NCI-H2171 treated with DMSO at 0.1 percent for 48 hours (cell line): ENCODE measurements at regions not wholly inside any gene's neighbourhood (a gene's known extent, or its start where the extent isn't known, plus 50 kb on each side); places are given as distances from the start of the nearest gene placed in this dataset.
A peak's percentile ranks its signal among the peaks of the same experiment; 100 is the strongest.
"Not testable (repeated sequence)": the region's sequence is repeated elsewhere in the genome, so short reads cannot be mapped to it uniquely, and the experiment has no call there.

ENCODE experiments used
- DNase-seq: peaks from one replicate; lab custom pipeline; 2025; lab: John Stamatoyannopoulos, UW

DNA sequence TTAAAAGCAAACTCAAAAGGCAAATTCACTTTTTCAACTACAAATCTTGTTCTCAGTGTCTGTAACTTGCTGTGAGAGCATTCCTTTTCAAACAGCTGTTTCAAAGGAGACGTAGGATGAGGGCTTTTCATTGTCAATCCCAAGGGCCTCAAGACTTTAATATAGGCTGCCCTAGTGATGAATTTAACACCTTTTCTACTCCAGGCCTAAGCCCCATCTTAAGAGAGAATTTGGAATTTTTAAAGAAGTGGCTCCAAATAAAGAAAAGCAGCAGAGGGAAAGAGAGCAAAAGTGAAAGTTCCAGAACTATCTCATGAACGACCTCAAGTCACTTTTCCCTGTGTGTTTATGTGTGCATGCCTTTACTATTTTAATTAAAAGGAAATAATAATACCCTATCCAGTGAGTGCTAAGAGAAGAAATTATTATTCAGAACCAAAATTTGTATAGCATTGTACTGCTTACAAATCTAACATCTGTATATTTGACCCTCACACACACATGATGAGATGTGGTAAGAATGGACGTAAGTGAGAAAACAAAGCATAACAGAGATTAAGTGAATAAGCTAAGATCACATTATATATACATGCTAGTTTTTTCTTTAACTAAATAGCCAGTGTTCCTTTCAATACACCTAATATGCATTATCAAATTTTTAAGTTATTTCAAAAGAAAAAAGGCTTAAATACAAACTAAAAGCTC, 196.4 kb downstream of the VGLL3 start:
- DNase-seq: no peak

- DNase-seq: no peak
Measured at GRCh38 chr3:86793786-86794185, 197.2 kb downstream of the VGLL3 start.

DNA sequence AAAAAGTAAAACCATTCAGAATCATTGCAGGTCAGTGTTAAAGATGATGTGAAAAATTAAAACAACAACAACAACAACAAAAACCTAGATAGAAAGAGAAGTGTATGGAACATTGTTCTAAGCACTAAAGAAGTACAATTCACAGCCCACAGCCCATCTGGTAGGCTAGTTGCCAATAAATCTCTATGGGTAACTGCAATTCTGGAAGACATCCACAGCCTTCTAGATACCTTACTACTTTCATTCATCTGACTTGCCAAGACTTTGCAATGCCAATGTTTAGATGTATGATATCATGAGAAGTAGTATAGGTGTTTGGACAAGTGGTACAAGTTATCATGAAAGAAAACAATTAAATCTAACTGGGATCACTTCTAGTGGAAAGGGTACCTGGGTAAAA, 198.6 kb downstream of the VGLL3 start:
- DNase-seq: peak; percentile 2

DNA sequence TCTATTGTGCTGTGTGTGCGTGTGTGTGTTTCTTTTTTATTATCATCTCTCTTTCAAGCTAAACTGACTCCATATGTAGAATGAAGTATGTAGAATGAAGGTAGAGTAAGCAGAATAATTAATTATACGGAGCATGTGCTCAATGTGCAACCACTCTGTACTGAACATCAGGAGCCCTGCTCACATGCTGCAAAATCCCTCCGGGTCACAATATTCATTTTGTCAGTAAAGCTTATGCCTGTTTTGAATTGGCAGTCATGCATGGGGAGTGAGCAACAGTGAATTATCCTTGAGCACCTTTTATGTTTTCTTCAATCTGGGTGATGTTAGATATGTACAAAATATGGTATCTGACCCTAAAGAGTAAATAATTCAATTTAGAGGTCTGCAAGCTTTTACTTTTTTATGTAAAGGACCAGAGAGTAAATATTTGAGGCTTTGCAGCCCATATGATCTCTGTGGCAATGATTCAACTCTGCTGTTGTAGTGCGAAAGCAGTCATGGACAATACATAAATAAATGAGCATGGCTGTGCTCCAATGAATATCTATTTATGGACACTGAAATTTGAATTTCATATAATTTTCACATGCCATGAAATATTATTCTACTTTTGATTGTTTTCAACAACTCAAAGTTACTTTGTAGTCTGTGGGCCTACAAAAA, 199.9 kb downstream of the VGLL3 start:
- no peak for DNase-seq

- DNase-seq: no peak
Measured at GRCh38 chr3:86788371-86788770, 202.6 kb downstream of the VGLL3 start.

DNA sequence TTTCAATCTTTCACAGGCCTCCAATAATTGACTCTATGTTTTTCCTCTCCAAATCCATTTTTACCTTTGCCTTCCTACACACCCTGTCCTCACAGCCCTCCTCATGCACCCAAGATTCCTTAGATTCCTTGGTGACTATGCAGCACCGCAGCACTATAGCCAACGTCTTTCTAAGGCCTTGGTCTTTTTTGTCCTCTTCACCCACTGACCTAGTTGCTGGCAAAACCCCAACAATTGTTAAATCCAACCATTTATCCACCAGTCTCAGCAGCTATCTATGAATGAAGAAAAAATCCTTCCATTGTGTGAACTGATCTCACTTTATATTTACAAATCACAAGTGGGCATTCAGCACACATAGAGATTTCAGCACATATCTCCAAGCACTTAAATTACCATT, 203.9 kb downstream of the VGLL3 start:
- no peak for DNase-seq

GRCh38 chr3:86785386-86785785, 205.6 kb downstream of the VGLL3 start:
- DNase-seq: peak; percentile 1

DNA sequence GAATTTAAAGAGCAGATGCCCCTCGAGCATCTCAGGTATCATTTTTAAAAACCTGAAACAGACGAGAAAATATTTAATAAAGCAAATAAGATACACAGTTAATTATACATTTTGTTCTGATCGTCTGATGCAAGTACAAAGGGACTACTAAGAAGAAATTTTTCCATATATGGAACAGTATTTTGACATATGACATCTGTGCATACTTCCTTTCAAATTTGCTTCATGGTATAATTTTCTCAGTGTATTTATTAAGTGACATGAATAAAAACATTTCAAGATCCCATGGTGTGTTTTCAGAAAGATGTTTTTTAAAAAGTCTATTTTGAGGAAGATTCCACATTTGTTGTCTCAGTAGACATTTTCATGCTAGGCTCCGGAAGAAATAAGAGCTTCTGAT, 208.1 kb downstream of the VGLL3 start:
- peak; percentile 20 for DNase-seq

DNA sequence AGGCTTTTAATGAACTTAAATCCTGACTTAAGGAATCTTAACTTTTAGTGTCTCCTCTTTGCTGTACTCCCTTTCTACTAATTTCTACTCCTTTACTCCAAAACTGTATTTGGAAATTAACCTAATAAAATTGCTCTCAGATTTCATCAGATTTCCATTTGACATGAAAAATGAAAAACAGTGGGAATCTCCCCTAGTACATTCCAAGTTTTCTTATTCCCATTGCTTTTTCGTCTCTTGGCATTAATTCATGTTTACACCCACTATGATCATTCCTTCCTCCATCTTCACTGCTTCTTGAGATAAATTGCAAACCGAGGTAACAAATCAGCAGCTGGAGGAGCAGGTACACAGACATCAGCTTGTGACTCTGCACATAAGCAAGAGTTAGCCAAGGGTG, 208.7 kb downstream of the VGLL3 start:
- DNase-seq: peak; percentile 20

GRCh38 chr3:86774082-86774691, 216.8 kb downstream of the VGLL3 start:
- peak; percentile 24 for DNase-seq

GRCh38 chr3:86772699-86773098, 218.2 kb downstream of the VGLL3 start:
- no peak for DNase-seq

DNA sequence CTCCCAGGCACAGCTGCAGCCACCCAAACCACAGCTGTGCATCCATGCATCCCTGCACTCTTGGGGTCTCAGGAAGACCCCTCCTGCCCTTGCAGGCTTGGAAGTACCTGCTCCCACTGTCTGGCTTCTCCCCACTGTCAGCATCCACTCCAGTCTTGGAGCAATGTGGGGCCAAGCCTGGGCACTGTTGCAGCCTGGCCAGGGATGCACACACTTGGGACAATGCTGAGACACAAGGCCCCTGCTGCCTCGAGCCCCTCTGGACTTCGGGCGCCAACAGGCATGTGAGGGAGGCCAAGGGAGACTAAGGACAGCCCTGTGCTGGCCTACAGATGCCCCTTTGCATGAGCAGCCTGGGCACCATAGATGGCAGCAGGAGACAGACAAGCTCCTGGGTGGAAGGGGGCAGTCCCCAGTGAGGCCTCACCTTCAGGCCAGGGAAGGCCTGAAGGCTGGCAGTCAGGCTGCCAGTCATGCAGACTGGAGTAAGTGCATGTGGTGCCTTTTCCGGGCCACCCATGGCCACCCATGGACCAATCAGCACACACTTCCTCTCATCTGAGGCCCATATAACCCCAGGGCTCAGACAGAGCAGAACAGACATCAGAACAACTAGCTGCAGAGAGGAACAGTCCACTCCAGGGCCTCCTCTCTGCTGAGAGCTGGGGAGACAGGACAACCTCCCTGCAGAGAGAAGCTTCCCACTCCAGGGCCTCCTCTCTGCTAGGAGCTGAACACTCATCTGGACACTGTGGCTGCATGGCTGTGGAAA, 219.0 kb downstream of the VGLL3 start:
- DNase-seq: no peak

GRCh38 chr3:86766331-86766730, 224.6 kb downstream of the VGLL3 start:
- no peak for DNase-seq

DNA sequence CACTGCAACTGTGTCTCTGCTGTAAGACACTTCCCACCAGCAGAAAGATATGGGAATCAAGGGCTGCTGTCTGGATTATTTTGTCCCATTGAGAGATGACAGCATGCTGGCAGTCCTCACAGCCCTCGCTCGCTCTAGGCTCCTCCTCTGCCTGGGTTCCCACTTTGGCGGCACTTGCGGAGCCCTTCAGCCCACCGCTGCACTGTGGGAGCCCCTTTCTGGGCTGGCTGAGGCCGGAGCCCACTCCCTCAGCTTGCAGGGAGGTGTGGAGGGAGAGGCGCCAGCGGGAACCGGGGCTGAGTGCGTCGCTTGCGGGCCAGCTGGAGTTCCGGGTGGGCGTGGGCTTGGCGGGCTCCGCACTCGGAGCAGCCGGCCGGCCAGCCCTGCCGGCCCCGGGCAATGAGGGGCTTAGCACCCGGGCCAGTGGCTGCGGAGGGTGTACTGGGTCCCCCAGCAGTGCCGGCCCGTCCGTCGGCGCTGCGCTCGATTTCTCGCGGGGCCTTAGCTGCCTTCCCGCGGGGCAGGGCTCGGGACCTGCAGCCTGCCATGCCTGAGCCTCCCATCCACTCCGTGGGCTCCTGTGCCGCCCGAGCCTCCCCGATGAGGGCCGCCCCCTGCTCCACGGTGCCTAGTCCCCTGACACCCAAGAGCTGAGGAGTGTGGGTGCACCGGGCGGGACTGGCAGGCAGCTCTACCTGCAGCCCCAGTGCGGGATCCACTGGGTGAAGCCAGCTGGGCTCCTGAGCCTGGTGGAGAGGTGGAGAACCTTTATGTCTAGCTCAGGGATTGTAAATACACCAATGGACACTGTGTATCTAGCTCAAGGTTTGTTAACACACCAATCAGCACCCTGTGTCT, 233.4 kb downstream of the VGLL3 start:
- not testable (repeated sequence) for DNase-seq

GRCh38 chr3:86748015-86748414, 242.9 kb downstream of the VGLL3 start:
- DNase-seq: no peak

DNA sequence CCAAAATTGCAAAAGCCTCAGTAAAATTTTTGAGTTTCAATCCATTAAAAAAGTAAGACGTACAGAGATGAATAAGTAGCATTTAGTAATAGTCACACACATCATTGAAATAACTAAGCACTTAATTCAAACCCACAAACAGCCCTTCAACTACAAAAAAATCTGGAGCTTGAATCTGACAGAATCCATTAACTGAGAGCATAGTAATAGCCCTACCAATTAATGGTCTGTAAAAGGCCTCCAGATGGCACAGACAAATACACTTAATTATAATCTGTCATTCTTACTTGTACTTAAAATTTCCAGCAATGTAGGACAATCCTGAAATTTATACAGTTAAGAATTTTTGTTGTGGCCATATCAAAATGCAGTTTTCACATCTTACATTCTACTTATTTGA, 246.9 kb downstream of the VGLL3 start:
- peak; percentile 35 for DNase-seq

DNA sequence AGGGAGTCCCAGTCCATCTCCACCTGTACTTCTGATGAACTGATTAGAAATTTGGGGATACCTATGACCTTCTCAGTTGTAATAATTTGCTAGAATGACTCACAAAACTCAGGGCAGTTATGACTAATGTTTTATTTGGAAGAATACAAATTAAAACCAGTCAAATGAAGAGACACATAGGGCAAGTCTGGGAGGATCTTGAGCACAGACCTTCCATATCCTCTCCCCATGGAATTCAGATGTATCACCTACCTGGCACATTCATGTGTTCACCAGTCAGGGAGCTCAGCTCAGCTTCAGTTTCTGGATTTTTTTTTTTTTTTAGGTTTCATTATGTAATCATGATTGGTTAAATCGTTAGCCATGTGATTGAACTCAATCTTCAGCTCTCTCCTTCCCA, 247.7 kb downstream of the VGLL3 start:
- DNase-seq: no peak

- no peak for DNase-seq
Measured at GRCh38 chr3:86740751-86741150, 250.2 kb downstream of the VGLL3 start.

- DNase-seq: no peak
Measured at GRCh38 chr3:86739244-86739643, 251.7 kb downstream of the VGLL3 start.

DNA sequence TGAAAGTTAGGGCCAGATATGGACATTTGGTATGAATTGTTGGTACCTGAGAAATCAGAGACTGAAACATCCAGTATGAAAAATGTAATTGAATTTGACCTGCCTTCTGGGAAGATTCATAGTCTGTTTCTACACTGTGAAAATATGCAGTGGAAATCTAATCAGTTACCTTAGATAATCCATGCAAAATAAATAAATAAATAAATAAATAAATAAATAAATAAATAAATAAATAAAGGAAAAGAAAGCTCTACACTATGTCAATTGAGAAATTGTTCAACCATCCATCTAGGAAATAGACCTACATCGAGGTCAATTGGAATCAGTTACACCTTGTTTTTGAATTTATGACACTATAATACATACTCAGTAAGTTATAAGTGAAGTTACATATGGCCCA, 252.3 kb downstream of the VGLL3 start:
- no peak for DNase-seq

GRCh38 chr3:86737517-86737916, 253.4 kb downstream of the VGLL3 start:
- no peak for DNase-seq

- peak; percentile 35 for DNase-seq
Measured at GRCh38 chr3:86733257-86733656, 257.7 kb downstream of the VGLL3 start.
